ENCODE measurements at regions not wholly inside any gene's neighbourhood (a gene's known extent, or its start where the extent isn't known, plus 50 kb on each side); places are given as distances from the start of the nearest gene placed in this dataset.

DNA sequence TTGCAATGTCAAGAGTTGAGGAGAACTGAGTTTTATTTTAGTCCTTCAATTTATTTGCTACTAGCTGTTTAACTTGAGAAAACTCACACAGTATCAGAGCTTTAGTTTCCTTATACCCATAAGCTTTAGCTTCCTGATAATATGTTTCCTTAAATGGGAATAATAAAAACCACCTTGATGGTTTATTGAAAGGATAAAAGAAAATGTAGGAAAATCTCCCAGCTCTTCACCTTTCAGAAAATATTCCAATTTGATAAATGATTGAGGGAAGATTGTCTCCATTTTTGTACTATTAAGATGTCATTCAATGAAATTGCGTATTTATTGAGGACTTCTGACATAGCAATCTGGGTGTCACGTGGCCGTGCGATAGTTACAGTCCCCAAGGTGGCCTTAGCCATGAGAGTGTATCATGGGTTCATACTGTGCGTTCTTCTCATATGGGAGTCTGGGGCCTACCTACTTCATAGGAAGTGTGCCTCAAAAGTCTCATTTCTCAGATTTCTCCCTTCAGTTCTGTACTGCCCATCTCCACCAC, 296.3 kb upstream of the BMP2 start:
- Histone ChIP-seq H3K79me2 (ENCODE audit: control insufficient read depth in 1 of 2, insufficient read depth in 2 of 2, low read length in 2 of 2) (no peaks in the 10 kb centered on the region), H3K36me3 (ENCODE audit: control insufficient read depth in 2 of 4, insufficient read depth in 4 of 4, low read length in 3 of 4) (no peaks in the 10 kb centered on the region), H3K14ac (ENCODE audit: insufficient read length) (no peak overlapping the region), H3K4me3 (ENCODE audit: extremely low read depth in 1 of 4, insufficient read depth in 2 of 4, low read depth in 3 of 4, low read length in 4 of 4) (no peak overlapping the region), H4K8ac (ENCODE audit: extremely low read depth, insufficient read depth, low read length) (no peak overlapping the region), H2BK20ac (ENCODE audit: low read length) (no peak overlapping the region), H3K9me3 (ENCODE audit: insufficient read depth in 2 of 2, low read depth in 1 of 2, low read length in 1 of 2) (no peaks in the 10 kb centered on the region), H3K23me2 (ENCODE audit: low read depth, low read length) (no peaks in the 10 kb centered on the region), H3K18ac (ENCODE audit: extremely low read depth, low read length) (no peak overlapping the region), H4K20me1 (replicated peaks in 1 of 2; ENCODE audit: control insufficient read depth in 1 of 2, insufficient read depth in 2 of 2, low read length in 2 of 2) (no peaks in the 10 kb centered on the region), H3K79me1 (ENCODE audit: low read depth, low read length) (no peaks in the 10 kb centered on the region), H4K5ac (ENCODE audit: insufficient read length, low read depth, low read length) (no peak overlapping the region), H3K56ac (replicated peaks; ENCODE audit: insufficient read length, low read depth, low read length) (no peak overlapping the region), H2AFZ (ENCODE audit: low read length) (no peak overlapping the region), H2AK5ac (ENCODE audit: low read depth, low read length) (no peak overlapping the region), H3K27ac (ENCODE audit: low read depth, low read length) (no peak overlapping the region), H3K27me3 (replicated peaks in 1 of 4; ENCODE audit: control insufficient read depth in 3 of 4, extremely low read depth in 1 of 4, insufficient read depth in 3 of 4, low read length in 3 of 4) (no peaks in the 10 kb centered on the region), H2BK120ac (replicated peaks; ENCODE audit: low read depth, low read length) (no peak overlapping the region), H4K91ac (replicated peaks; ENCODE audit: insufficient read length, low read length) (no peak overlapping the region), H3K4ac (replicated peaks; ENCODE audit: insufficient read length, low read depth, low read length) (no peak overlapping the region), H2BK12ac (ENCODE audit: low read depth, low read length) (no peak overlapping the region), H2BK15ac (ENCODE audit: low read length) (no peak overlapping the region), H3K4me2 (ENCODE audit: insufficient read depth in 1 of 2, low read depth in 2 of 2, low read length in 2 of 2) (no peak overlapping the region), H2BK5ac (ENCODE audit: low read depth, low read length) (no peak overlapping the region), H3K9ac (replicated peaks in 1 of 4; ENCODE audit: extremely low read depth in 1 of 4, low read depth in 3 of 4, low read length in 3 of 4) (no peak overlapping the region), H3K4me1 (replicated peaks in 1 of 4; ENCODE audit: control insufficient read depth in 3 of 4, insufficient read depth in 4 of 4, low read length in 3 of 4) (no peaks in the 10 kb centered on the region), H3K23ac (ENCODE audit: insufficient read length) (no peak overlapping the region)
- no peak for DNase-seq (ENCODE audit: low read depth in 1 of 2, low spot score in 2 of 2)
- no peak for FAIRE-seq
- ChIA-PET POLR2A (ENCODE audit: partially characterized antibody) (no interaction called here), CTCF (ENCODE audit: partially characterized antibody) (interaction anchor here (1.3 kb wide), 1 partner anchor 16 kb away, joined by 3 read pairs; no protein-coding TSS in a partner anchor)
- WGBS, 2 experiments (ENCODE audit: extremely low coverage in 1 of 2, insufficient coverage in 1 of 2, insufficient read length in 1 of 2, insufficient replicate concordance in 2 of 2, low coverage in 1 of 2, low lambda C conversion rate in 2 of 2, missing lambda C conversion rate in 1 of 2): 83% methylated on average over 5 of the region's 5 CpGs; no CpG with 5 or more reads in 1 of the 2 experiments
- TF ChIP-seq TAF7 (optimal IDR thresholded peaks at IDR 0.05; ENCODE audit: borderline replicate concordance, low read depth, low read length) (no peak), EZH2 (IDR thresholded peaks at IDR 0.05; ENCODE audit: low read depth, low read length, severe bottlenecking) (no peak), YY1 (IDR thresholded peaks at IDR 0.05; ENCODE audit: low read depth, low read length) (no peak), BACH1 (IDR thresholded peaks at IDR 0.05; ENCODE audit: low read length) (no peak), SAP30 (IDR thresholded peaks at IDR 0.05; ENCODE audit: insufficient read depth, insufficient replicate concordance, low read length) (no peak), NRF1 (IDR thresholded peaks at IDR 0.05; ENCODE audit: low read depth, low read length) (no peak), KDM4A (IDR thresholded peaks at IDR 0.05; ENCODE audit: low read depth, low read length, severe bottlenecking) (no peak), EGR1 (IDR thresholded peaks at IDR 0.05; ENCODE audit: borderline replicate concordance, low read depth, low read length) (no peak), POLR2A (IDR thresholded peaks at IDR 0.05; ENCODE audit: control extremely low read depth in 1 of 2, low read depth in 2 of 2, low read length in 2 of 2) (no peak), PHF8 (conservative IDR thresholded peaks at IDR 0.05; ENCODE audit: low read depth, low read length) (no peak)
